ENCODE measurements at regions not wholly inside any gene's neighbourhood (a gene's known extent, or its start where the extent isn't known, plus 50 kb on each side); places are given as distances from the start of the nearest gene placed in this dataset.

GRCh38 chr18:46336278-46337111 lies 232.3 kb downstream of the HAUS1 start:
- Histone ChIP-seq H3K4me2 (peak overlapping the region; percentile 80), H3K27me3 (ENCODE audit: insufficient read depth, low read depth) (no peaks in the 10 kb centered on the region), H3K79me2 (ENCODE audit: low read depth) (peaks cover 74% of the 10 kb centered on the region), H4K20me1 (ENCODE audit: insufficient read depth) (peaks cover 30% of the 10 kb centered on the region), H3K27ac (peak overlapping the region; percentile 80; the same call in 1 of the 2 replicates), H3K9me2 (ENCODE audit: insufficient read depth) (no peaks in the 10 kb centered on the region), H3K36me3 (ENCODE audit: low read depth) (peaks cover 29% of the 10 kb centered on the region; the same call in 1 of the 2 replicates), H3F3A (ENCODE audit: insufficient read depth, low read depth) (peaks cover 12% of the 10 kb centered on the region), H3K9me3 (ENCODE audit: insufficient read depth, low read depth) (no peaks in the 10 kb centered on the region), H2AFZ (no peak overlapping the region), H3K4me1 (replicated peaks; ENCODE audit: insufficient read depth) (peaks cover 33% of the 10 kb centered on the region), H3K4me3 (peak overlapping the region; percentile 67)
- ChIA-PET POLR2A (ENCODE audit: unreplicated experiment) (interaction anchor here (0.5 kb wide), 1 partner anchor 41 kb away, joined by 3 read pairs; no protein-coding TSS in a partner anchor), CTCF (no interaction called here)
- BruUV-seq (replicated peaks): no TSS peak
- no peak for TF ChIP-seq EZH2 (IDR thresholded peaks at IDR 0.05; ENCODE audit: low read depth)
- TF ChIP-seq CTCF (conservative IDR thresholded peaks at IDR 0.05): no peak
- intact Hi-C loops (cut with micrococcal nuclease; ENCODE audit: unreplicated experiment): no loop called here
- no peak for DNase-seq

DNA sequence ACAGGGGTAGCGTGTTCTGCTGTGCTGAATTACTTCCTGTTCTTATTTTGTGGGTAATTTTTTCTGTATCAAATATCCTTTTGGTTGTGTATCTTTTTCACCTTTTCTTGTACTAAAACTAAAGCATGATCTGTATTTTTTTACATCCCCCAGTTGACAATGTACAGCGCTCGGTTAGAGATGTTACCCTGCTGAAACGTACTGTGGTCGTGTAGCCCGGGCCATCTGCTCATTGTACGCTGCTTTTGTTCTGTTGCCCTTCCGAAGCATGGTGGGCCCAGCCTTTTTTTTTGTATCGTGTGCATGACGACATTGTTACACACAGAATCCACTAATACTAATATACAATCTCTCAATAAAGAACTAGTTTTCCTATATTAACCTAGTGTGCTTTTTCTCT lies 233.1 kb downstream of the HAUS1 start:
- no peaks in the 10 kb centered on the region for H3K27me3 ChIP-seq (ENCODE audit: insufficient read depth, low read depth)
- H3K4me1 ChIP-seq (replicated peaks; ENCODE audit: insufficient read depth): peaks cover 25% of the 10 kb centered on the region
- TF ChIP-seq CTCF (conservative IDR thresholded peaks at IDR 0.05) (no peak), EZH2 (IDR thresholded peaks at IDR 0.05; ENCODE audit: low read depth) (no peak)
- no peak overlapping the region for H3K4me3 ChIP-seq
- H3K4me2 ChIP-seq: peak overlapping the region; percentile 80; the same call in 1 of the 2 replicates
- peaks cover 36% of the 10 kb centered on the region for H4K20me1 ChIP-seq (ENCODE audit: insufficient read depth)
- intact Hi-C loops (cut with micrococcal nuclease; ENCODE audit: unreplicated experiment): no loop called here
- H3K9me3 ChIP-seq (ENCODE audit: insufficient read depth, low read depth): no peaks in the 10 kb centered on the region
- ChIA-PET CTCF (no interaction called here), POLR2A (ENCODE audit: unreplicated experiment) (no interaction called here)
- peaks cover 30% of the 10 kb centered on the region; the same call in 1 of the 2 replicates for H3K36me3 ChIP-seq (ENCODE audit: low read depth)
- H3K27ac ChIP-seq: no peak overlapping the region
- DNase-seq: no peak
- H3F3A ChIP-seq (ENCODE audit: insufficient read depth, low read depth): 0 out of 2 replicates have a peak, but pooled peaks cover 4% of the 10 kb centered on the region
- BruUV-seq (replicated peaks): no TSS peak
- peaks cover 82% of the 10 kb centered on the region for H3K79me2 ChIP-seq (ENCODE audit: low read depth)
- no peaks in the 10 kb centered on the region for H3K9me2 ChIP-seq (ENCODE audit: insufficient read depth)
- no peak overlapping the region for H2AFZ ChIP-seq

DNA sequence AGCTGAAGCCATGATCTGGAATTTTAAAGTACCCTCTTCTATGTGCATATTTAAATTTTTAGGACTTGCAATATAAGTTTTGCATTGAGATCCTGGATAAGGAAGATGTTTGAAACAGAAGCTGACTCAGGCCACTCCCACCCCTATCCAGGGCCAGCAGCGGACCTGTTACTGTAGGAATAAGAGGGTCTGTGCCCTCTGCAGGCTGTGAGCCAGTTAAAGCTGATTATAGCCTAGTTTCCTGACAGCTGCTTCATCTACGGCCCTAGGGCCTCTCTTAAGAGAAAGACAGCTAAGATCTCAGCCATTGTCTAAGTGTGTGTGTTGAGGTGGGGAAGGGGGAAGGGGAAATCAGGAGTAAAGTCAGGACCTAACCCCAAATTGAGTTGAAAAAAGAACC lies 234.0 kb downstream of the HAUS1 start:
- CTCF ChIA-PET: no interaction called here
- Histone ChIP-seq H3K9me3 (ENCODE audit: insufficient read depth, low read depth) (no peaks in the 10 kb centered on the region), H3K27ac (no peak overlapping the region), H3K79me2 (ENCODE audit: low read depth) (peaks cover 90% of the 10 kb centered on the region), H4K20me1 (ENCODE audit: insufficient read depth) (peaks cover 44% of the 10 kb centered on the region), H3K4me3 (no peak overlapping the region), H3K9me2 (ENCODE audit: insufficient read depth) (no peaks in the 10 kb centered on the region), H3K4me2 (0 out of 2 replicates have a peak overlapping the region, but pooled peaks have one; percentile 80), H3K4me1 (replicated peaks; ENCODE audit: insufficient read depth) (peaks cover 16% of the 10 kb centered on the region), H3F3A (ENCODE audit: insufficient read depth, low read depth) (0 out of 2 replicates have a peak, but pooled peaks cover 4% of the 10 kb centered on the region), H3K36me3 (ENCODE audit: low read depth) (peaks cover 39% of the 10 kb centered on the region), H3K27me3 (ENCODE audit: insufficient read depth, low read depth) (no peaks in the 10 kb centered on the region), H2AFZ (no peak overlapping the region)
- no TSS peak for BruUV-seq (replicated peaks)
- POLR2A ChIA-PET (ENCODE audit: unreplicated experiment): no interaction called here
- no peak for TF ChIP-seq CTCF (conservative IDR thresholded peaks at IDR 0.05)
- no peak for TF ChIP-seq EZH2 (IDR thresholded peaks at IDR 0.05; ENCODE audit: low read depth)
- intact Hi-C loops (cut with micrococcal nuclease; ENCODE audit: unreplicated experiment): no loop called here
- no peak for DNase-seq
